ENCODE measurements at regions not wholly inside any gene's neighbourhood (a gene's known extent, or its start where the extent isn't known, plus 50 kb on each side); places are given as distances from the start of the nearest gene placed in this dataset.
"Not testable (repeated sequence)": the region's sequence is repeated elsewhere in the genome, so short reads cannot be mapped to it uniquely, and the experiment has no call there.

DNA sequence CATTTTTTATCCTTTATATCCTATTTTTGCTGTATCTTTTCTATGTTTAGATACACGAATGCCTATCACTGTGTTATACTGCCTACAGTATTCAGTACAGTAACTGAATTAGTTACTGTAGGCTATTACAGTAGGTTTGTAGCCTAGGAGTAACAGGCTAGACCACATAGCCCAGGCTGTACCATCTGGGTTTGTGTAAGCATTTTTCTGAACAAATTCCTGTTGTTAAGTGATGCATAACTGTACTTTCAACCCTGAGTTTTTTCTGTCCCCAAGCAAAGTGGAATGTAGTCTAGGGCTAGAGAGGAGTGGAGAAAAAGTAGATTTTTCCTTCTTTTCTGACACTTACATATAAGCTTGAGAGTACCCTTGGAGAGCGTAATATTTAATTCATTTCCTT is 282.1 kb downstream of the HS3ST3B1 start:
- peaks cover 2% of the 10 kb centered on the region for H3K4me1 Mint-ChIP-seq
- H3K4me3 Mint-ChIP-seq = no peak overlapping the region
- ATAC-seq (no peak), DNase-seq (no peak)
- no peaks in the 10 kb centered on the region for H3K9me3 ChIP-seq (ENCODE audit: control insufficient read depth, low read length, poor library complexity, severe bottlenecking)
- H3K27ac Mint-ChIP-seq = no peak overlapping the region
- H3K27me3 Mint-ChIP-seq = no peaks in the 10 kb centered on the region
- no peaks in the 10 kb centered on the region for H3K36me3 Mint-ChIP-seq (ENCODE audit: low read depth)

DNA sequence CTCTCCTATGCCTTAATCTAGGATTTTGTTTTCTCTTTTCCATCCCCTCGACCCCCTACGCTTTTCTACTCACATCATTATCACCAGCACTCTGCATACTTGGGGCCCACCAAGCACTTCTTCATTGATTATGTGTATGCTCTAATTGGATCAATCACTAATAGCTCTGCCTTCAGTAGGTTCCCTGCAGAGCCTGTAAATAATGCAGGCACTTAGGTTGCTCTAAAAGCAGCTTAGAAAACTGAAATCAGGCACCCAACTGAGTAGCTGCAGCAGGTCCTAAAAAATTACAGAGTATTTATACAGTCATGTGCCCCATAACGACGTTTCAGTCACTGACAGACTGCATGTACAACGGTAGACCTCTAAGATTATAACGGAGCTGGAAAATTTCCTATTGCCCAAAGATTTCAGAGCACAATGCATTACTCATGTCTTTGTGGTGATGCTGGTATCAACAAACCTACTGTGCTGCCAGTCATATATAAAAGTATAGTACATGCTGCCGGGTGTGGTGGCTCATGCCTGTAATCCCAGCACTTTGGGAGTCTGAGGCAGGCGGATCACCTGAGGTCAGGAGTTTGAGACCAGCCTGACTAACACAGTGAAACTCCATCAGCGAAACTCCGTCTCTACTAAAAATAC is 280.4 kb downstream of the HS3ST3B1 start:
- DNase-seq (no peak), ATAC-seq (no peak)
- peaks cover 2% of the 10 kb centered on the region for H3K4me1 Mint-ChIP-seq
- no peaks in the 10 kb centered on the region for H3K36me3 Mint-ChIP-seq (ENCODE audit: low read depth)
- no peak overlapping the region for H3K4me3 Mint-ChIP-seq
- H3K27me3 Mint-ChIP-seq = no peaks in the 10 kb centered on the region
- H3K27ac Mint-ChIP-seq = no peak overlapping the region
- H3K9me3 ChIP-seq (ENCODE audit: control insufficient read depth, low read length, poor library complexity, severe bottlenecking) = no peaks in the 10 kb centered on the region

- Mint-ChIP-seq H3K27ac (no peak overlapping the region), H3K36me3 (ENCODE audit: low read depth) (no peaks in the 10 kb centered on the region), H3K4me1 (no peaks in the 10 kb centered on the region), H3K4me3 (no peak overlapping the region), H3K27me3 (peaks cover 4% of the 10 kb centered on the region)
- no peak for DNase-seq
- ATAC-seq = no peak
- H3K9me3 ChIP-seq (ENCODE audit: control insufficient read depth, low read length, poor library complexity, severe bottlenecking) = no peaks in the 10 kb centered on the region
These were observed 279.6 kb downstream of the HS3ST3B1 start for GRCh38 chr17:14580499-14580898.

GRCh38 chr17:14579716-14580115 is 278.8 kb downstream of the HS3ST3B1 start:
- ATAC-seq (no peak), DNase-seq (no peak)
- no peak overlapping the region for H3K27ac Mint-ChIP-seq
- peaks cover 4% of the 10 kb centered on the region for H3K27me3 Mint-ChIP-seq
- H3K4me3 Mint-ChIP-seq = no peak overlapping the region
- H3K36me3 Mint-ChIP-seq (ENCODE audit: low read depth) = no peaks in the 10 kb centered on the region
- no peaks in the 10 kb centered on the region for H3K9me3 ChIP-seq (ENCODE audit: control insufficient read depth, low read length, poor library complexity, severe bottlenecking)
- H3K4me1 Mint-ChIP-seq = no peaks in the 10 kb centered on the region

GRCh38 chr17:14575471-14575953 is 274.6 kb downstream of the HS3ST3B1 start:
- H3K27ac Mint-ChIP-seq = no peak overlapping the region
- peaks cover 4% of the 10 kb centered on the region for H3K27me3 Mint-ChIP-seq
- ATAC-seq (no peak), DNase-seq (no peak)
- no peaks in the 10 kb centered on the region for H3K9me3 ChIP-seq (ENCODE audit: control insufficient read depth, low read length, poor library complexity, severe bottlenecking)
- H3K4me3 Mint-ChIP-seq = no peak overlapping the region
- H3K36me3 Mint-ChIP-seq (ENCODE audit: low read depth) = no peaks in the 10 kb centered on the region
- no peaks in the 10 kb centered on the region for H3K4me1 Mint-ChIP-seq

DNA sequence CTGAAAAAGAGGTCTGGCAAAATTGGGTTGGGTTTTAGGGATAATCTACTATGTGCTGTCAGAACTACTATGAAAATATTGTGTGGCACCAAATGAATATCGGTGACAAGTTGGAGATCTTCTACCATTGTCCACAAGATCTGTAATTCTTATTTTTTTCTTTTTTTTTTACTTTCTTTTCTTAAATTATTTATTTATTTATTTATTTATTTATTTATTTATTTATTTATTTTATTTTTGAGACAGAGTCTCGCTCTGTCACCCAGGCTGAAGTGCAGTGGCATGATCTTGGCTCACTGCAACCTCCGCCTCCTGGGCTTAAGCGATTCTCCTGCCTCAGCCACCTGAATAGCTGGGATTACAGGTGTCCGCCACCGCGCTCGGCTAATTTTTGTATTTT is 259.4 kb downstream of the HS3ST3B1 start:
- H3K4me1 Mint-ChIP-seq; H3K36me3 Mint-ChIP-seq (ENCODE audit: low read depth); ATAC-seq; H3K4me3 Mint-ChIP-seq; H3K27ac Mint-ChIP-seq; DNase-seq; H3K9me3 ChIP-seq (ENCODE audit: control insufficient read depth, low read length, poor library complexity, severe bottlenecking): not testable (repeated sequence)
- peaks cover 14% of the 10 kb centered on the region for H3K27me3 Mint-ChIP-seq

DNA sequence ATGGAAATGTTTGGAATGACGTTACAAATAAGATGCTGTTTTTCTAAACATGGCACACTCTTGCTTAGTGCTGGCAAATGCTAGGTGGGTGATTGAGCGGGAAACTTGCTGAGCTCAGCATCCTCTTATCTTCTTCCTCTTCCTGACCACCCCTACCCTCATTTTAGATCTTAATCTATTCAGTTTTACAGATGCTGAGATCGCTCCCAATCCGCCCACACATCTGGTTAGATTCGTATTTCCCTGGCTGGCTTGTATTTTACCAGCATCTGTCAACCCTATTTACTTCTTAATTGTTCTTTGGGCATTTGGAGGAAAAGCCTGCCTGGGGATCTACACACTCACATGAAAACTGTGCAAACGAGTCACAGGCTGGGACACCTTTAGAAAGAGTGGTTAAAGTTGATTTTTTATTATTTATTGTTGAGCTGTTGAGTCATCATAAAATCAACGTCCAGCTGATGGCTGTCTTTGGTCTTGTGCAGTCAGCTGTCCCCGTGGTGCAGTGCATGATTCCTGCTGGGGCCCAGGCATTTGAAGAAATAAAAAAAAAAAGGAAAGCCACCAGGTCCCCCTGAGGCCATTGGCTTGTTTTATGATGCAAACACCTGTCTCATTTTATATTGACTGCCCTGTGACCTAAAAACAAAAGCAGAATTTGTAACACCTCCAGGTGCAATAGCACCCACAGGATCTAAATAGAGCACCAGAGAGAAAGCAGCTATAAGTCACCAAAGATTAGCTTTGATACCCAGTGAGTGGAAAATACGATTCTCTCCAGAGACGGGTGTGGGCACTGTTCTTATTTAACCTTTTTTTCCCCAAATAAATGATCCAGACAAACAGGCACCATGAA is 258.6 kb downstream of the HS3ST3B1 start:
- DNase-seq (no peak), ATAC-seq (no peak)
- peaks cover 5% of the 10 kb centered on the region for H3K36me3 Mint-ChIP-seq (ENCODE audit: low read depth)
- peak overlapping the region; percentile 77 for H3K4me3 Mint-ChIP-seq
- H3K9me3 ChIP-seq (ENCODE audit: control insufficient read depth, low read length, poor library complexity, severe bottlenecking) = no peaks in the 10 kb centered on the region
- H3K27ac Mint-ChIP-seq = no peak overlapping the region
- H3K4me1 Mint-ChIP-seq = peaks cover 9% of the 10 kb centered on the region
- peaks cover 14% of the 10 kb centered on the region for H3K27me3 Mint-ChIP-seq

- Mint-ChIP-seq H3K27me3 (peaks cover 9% of the 10 kb centered on the region), H3K4me1 (peaks cover 12% of the 10 kb centered on the region), H3K27ac (no peak overlapping the region), H3K36me3 (ENCODE audit: low read depth) (peaks cover 5% of the 10 kb centered on the region), H3K4me3 (no peak overlapping the region)
- ATAC-seq (no peak), DNase-seq (no peak)
- H3K9me3 ChIP-seq (ENCODE audit: control insufficient read depth, low read length, poor library complexity, severe bottlenecking) = no peaks in the 10 kb centered on the region
These were observed 256.6 kb downstream of the HS3ST3B1 start for GRCh38 chr17:14557480-14557879.

DNA sequence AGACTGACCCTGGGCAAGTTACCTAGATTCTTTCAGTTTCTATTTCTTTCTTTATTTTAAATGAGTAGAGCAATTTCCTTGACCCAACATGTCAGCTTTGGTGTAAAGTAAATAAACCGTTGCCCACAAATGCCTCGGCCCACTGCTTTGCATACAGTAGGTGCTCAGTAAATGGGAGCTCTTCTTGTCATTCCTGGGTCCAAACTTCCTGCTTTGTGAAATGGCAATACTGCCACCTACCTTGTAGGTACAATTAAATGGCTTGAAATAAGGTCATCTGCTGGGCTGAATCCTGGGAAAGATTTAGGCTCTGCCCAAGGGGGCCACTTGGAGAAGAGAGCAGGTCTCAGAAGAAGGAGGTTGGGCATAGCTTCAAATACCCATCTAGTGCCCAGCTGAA is 253.0 kb downstream of the HS3ST3B1 start:
- no peaks in the 10 kb centered on the region for H3K9me3 ChIP-seq (ENCODE audit: control insufficient read depth, low read length, poor library complexity, severe bottlenecking)
- Mint-ChIP-seq H3K36me3 (ENCODE audit: low read depth) (peaks cover under 1% of the 10 kb centered on the region), H3K4me1 (peaks cover 4% of the 10 kb centered on the region), H3K4me3 (no peak overlapping the region), H3K27ac (no peak overlapping the region), H3K27me3 (peaks cover 14% of the 10 kb centered on the region)
- DNase-seq (no peak), ATAC-seq (no peak)

DNA sequence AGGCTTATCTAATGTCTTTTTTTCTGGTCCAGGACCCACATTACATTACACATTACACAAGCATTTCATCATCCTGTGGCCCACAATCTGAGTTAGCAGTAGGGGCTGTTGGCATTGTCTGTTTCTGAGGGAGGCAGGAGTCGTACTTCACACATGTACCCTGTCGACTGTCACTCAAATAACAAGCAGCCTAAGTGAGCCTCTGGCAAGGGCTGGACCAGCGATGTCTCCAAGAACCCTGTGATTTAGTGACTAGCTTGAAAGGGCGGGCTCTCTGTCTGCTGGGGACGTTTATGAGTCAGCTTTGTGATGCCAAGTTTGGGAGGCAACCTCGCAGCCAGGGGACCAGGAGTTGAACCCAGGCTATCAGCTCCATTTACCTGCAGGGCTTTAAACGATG is 251.4 kb downstream of the HS3ST3B1 start:
- H3K9me3 ChIP-seq (ENCODE audit: control insufficient read depth, low read length, poor library complexity, severe bottlenecking) = no peaks in the 10 kb centered on the region
- Mint-ChIP-seq H3K4me3 (no peak overlapping the region), H3K4me1 (peaks cover 6% of the 10 kb centered on the region), H3K27ac (no peak overlapping the region), H3K27me3 (peaks cover 19% of the 10 kb centered on the region), H3K36me3 (ENCODE audit: low read depth) (peaks cover 2% of the 10 kb centered on the region)
- ATAC-seq = no peak
- DNase-seq = no peak

- H3K36me3 Mint-ChIP-seq (ENCODE audit: low read depth) = peaks cover 2% of the 10 kb centered on the region
- ATAC-seq (no peak), DNase-seq (no peak)
- H3K27ac Mint-ChIP-seq = no peak overlapping the region
- no peak overlapping the region for H3K4me3 Mint-ChIP-seq
- peaks cover 34% of the 10 kb centered on the region for H3K27me3 Mint-ChIP-seq
- H3K9me3 ChIP-seq (ENCODE audit: control insufficient read depth, low read length, poor library complexity, severe bottlenecking) = no peaks in the 10 kb centered on the region
- peaks cover 5% of the 10 kb centered on the region for H3K4me1 Mint-ChIP-seq
These were observed 246.7 kb downstream of the HS3ST3B1 start for GRCh38 chr17:14547556-14547955.

- no peaks in the 10 kb centered on the region for H3K9me3 ChIP-seq (ENCODE audit: control insufficient read depth, low read length, poor library complexity, severe bottlenecking)
- ATAC-seq (no peak), DNase-seq (no peak)
- Mint-ChIP-seq H3K27ac (no peak overlapping the region), H3K27me3 (peaks cover 34% of the 10 kb centered on the region), H3K4me3 (no peak overlapping the region), H3K4me1 (peaks cover 5% of the 10 kb centered on the region), H3K36me3 (ENCODE audit: low read depth) (peaks cover 2% of the 10 kb centered on the region)
These were observed 246.1 kb downstream of the HS3ST3B1 start for GRCh38 chr17:14547016-14547415.

DNA sequence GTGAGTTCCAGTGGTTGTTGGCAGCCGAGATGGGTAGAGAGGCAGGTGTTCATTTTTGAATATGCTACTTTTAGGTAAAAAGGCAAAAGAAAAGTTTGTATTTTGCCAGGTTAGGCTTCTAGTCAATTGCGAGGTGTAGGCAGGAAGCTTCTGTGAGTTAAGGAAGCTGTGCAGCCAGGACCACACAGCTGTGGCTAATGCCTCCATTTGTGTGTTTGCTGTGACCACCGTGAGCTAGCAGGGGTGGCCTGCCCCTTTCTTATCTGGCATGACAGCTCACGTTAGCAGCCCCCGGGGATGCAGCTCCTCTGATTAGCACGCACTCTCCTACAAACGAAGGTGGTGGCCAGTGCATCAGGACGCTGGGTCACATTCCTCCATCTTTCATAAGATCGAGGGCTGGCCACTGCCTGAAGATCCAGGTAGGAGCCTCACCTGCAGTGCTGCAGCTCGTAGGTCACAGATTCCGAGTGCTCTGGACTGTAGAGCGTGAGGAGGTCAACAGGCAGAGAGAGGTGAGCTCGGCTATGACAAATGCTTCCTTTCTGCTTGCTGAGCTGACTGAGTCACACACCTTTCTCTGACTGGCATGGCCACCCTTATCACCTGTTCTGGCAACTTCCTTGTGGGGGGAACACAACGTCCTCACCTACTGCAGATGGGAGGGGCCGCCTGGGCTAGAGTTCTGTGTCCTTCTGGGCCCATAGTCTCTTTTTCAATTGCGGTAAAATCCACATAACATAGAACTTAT is 244.4 kb downstream of the HS3ST3B1 start:
- no peaks in the 10 kb centered on the region for H3K9me3 ChIP-seq (ENCODE audit: control insufficient read depth, low read length, poor library complexity, severe bottlenecking)
- no peak for DNase-seq
- H3K36me3 Mint-ChIP-seq (ENCODE audit: low read depth) = peaks cover 2% of the 10 kb centered on the region
- H3K4me1 Mint-ChIP-seq = peaks cover 5% of the 10 kb centered on the region
- no peak overlapping the region for H3K4me3 Mint-ChIP-seq
- H3K27ac Mint-ChIP-seq = no peak overlapping the region
- no peak for ATAC-seq
- peaks cover 27% of the 10 kb centered on the region for H3K27me3 Mint-ChIP-seq
